ENCODE measurements at regions not wholly inside any gene's neighbourhood (a gene's known extent, or its start where the extent isn't known, plus 50 kb on each side); places are given as distances from the start of the nearest gene placed in this dataset.

DNA sequence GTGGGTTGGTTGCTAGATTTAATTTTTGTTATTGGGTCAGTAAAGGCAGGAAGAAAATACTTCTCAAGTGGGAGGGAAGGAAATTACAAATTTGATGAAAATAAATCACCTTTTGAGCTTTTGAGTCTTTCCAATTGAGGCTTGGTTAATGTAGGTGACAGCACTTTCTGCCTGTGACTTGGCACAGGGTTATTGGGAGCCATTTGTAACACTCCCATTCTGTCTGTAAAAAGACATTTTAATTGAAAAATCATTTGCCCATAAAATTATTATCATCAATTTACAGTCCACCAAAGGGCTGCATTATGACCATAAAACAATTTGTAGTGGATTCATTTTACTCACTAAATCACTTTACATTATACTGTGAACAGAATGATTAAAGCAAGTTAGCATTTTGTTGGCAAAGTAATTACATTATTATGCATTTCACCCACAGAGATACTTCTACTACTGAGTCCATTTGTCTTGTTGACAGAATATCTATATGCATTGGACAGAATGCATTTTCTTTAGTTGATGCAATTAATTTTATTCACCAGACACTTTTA lies 974.6 kb downstream of the UQCRFS1 start:
- DNase-seq (ENCODE audit: low spot score): no peak

GRCh38 chr19:28235606-28236125 lies 977.3 kb downstream of the UQCRFS1 start:
- DNase-seq (ENCODE audit: low spot score): no peak

DNA sequence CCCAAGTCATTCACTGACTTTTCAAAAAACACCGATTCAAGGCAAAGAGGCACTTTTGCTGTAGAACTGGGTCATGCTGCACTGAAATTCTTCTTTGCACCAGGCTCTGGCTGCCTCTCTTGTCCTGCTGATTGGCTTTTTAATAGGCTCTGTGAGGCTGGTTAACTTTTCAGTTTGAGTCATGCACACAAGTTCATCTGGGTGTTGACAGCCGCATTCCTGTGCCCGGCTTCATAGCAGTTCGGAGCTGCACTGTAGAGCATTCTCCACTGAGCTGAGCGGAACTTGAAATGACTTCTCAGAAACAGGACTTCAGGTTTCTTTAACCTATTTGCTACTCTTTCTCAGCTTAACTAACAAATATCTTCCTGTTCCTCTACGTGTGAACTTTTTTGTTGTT lies 978.3 kb downstream of the UQCRFS1 start:
- no peak for DNase-seq (ENCODE audit: low spot score)

DNA sequence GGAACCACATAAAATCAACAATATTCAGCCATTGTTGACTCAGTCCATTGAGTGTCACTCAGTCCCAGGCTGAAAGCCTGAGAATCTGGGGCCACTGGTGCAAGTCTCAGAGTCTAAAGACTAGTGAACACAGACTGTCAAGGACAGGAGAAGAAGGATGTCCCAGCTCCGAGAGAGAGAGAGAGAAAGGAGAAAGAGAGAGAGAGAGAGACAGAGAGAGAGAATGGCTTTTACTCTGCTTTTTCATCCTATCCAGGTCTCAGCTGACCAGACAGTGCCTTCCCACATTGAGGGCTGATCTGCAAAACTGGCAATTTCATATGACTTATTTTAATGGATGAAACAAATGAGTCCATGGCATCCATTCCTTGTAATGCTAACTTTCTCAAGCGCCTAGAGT lies 984.1 kb downstream of the UQCRFS1 start:
- no peak for DNase-seq (ENCODE audit: low spot score)

GRCh38 chr19:28224441-28224840 lies 988.5 kb downstream of the UQCRFS1 start:
- DNase-seq (ENCODE audit: low spot score): no peak

DNA sequence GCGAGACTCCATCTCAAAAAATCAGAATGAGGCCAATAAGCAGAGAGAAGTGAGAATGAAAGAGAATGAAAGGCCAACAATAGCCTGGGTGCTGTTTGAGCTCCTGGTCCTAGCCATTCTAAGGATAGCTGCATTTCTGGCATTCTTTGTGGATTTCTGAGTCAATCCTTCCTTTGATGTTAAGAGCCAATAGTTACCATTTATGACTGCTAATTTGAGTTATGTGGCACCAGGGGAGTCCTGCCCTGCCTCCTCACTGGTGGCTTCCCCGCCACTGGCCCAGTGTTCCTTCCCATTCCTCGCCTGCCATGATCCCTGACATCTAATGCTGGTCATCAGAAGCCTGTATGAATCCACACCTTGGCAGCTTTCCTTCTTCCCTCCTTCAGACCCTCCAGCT lies 991.2 kb downstream of the UQCRFS1 start:
- no peak for DNase-seq (ENCODE audit: low spot score)

GRCh38 chr19:28218728-28219127 lies 994.2 kb downstream of the UQCRFS1 start:
- no peak for DNase-seq (ENCODE audit: low spot score)

- no peak for DNase-seq (ENCODE audit: low spot score)
These were observed 995.9 kb downstream of the UQCRFS1 start for GRCh38 chr19:28217022-28217421.

DNA sequence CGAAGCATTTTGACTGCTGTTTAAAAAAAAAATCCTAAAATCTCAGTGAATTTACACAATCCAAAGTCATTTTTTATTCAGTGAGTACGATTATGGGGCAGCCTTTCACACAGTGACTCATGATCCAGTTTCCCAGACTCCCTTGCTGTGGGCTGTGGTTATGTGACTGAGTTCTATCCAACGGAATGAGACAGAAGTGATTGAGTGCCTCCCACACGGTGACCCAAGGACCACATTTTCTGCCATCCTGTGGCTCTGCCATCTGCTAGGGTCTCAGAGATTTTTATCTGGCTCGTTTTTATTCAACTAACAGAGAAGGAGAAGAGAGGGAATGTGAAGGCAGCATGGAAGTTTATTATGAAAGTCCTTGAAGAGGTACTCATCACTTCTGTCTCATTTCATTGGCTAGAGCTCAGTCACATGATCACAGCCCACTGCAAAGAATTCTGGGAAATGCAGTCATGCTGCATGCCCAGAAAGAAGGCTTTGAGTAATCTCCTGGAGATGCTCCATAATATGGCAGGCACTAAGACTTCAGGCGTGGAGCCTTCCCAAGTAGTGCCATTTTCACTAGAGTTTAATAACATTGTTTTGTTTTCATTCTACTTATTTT lies 999.4 kb downstream of the UQCRFS1 start:
- DNase-seq (ENCODE audit: low spot score): no peak

DNA sequence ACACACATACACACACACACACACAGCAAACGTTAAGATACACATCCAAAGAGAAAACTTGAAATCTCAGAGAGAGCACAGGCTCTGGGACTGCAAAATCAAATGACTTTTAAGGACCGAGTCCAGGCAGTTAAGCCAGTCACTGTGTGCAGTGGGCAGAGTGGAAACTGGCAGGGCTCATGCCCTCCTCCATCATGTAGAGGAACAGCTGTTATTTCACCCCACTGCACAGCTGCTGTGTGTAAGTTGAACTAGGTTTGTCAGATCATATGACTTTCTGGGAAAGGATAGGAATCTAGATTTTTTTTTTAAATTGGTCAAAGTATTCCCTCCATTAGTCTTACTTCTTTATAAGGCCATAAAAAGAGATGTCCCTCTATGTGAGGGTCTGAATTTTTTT lies 1002.1 kb downstream of the UQCRFS1 start:
- no peak for DNase-seq (ENCODE audit: low spot score)

- no peak for DNase-seq (ENCODE audit: low spot score)
These were observed 1004.2 kb downstream of the UQCRFS1 start for GRCh38 chr19:28208745-28209144.

DNA sequence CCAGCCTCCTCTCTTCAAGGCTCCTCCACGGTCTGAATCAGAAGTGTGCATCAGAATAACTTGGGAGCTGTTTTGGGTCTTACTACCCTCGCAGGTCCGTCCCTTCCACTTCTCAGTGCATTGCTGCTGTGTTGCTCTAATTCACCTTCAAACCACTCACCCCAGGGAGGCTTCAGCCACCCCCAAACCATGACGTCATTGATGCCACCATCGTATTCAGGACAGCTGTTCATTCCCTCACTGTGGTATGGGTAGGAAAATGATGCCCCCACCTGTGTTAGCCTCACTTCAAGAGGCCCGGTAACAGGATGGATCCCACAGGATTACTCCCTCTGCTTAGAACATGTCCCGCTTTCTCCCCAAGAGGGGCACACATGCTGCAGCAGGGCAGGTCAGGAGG lies 1005.7 kb downstream of the UQCRFS1 start:
- DNase-seq (ENCODE audit: low spot score): no peak

DNA sequence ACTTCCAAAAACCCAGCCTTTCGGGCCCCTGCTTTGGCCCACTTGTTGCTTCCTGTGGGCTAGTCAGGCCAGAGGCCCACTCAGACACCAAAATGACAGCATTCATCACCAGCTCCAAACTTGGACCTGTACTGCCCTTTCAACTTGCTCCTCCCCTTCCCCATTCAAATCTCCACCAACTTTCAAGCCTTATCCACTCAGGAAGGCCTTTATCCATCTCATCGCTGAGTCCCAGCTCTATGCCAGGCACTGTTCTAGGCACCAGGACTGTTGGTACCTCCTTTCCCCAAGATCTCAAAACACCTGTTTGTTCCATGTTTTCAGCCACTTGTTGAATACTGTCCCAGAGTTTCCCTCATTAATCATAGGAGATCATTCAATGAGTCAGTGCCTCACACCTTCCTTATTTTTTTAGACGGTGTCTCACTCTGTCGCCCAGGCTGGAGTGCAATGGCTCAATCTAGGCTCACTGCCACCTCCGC lies 1011.4 kb downstream of the UQCRFS1 start:
- no peak for DNase-seq (ENCODE audit: low spot score)

DNA sequence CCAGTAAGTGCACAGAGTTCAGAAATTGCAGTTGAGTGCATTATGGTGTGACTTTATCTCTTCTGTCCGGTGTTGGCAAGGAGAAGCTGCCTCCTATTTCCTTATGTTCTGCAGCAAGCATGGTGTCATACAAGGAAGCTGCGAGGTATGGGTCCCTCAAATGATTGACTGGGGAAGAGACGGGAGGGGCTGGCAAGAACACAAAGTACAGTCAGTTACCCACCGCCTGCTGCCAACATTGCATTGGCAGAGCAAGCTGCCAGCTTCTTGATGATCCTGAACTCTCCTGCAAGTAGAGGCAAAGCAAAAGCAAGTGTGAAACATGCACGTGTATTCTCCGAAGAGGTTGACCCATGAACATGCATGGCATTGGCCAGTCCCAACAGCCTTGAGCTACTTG lies 1013.6 kb downstream of the UQCRFS1 start:
- no peak for DNase-seq (ENCODE audit: low spot score)

- DNase-seq (ENCODE audit: low spot score): no peak
These were observed 1016.0 kb downstream of the UQCRFS1 start for GRCh38 chr19:28196961-28197360.

DNA sequence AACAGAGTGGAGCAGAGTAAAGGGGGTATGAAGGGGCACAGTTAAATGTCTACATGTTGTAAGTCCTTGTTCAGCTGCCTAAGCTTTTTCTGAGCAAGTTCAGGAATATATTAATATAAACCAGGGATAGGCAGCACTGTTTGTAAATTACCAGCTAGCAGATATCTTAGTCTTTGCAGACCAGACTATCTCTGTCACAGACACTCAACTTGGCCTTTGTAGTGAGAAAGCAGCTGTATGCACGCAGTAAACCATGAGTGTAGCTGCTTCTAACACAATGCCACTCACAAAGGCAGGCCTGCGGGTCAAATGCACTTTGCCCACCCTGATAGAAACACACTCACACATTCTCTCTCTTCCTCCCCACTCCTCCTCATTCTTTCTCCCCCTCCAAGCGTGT lies 1016.9 kb downstream of the UQCRFS1 start:
- DNase-seq (ENCODE audit: low spot score): no peak

- no peak for DNase-seq (ENCODE audit: low spot score)
These were observed 1027.3 kb downstream of the UQCRFS1 start for GRCh38 chr19:28185646-28186045.

GRCh38 chr19:28184997-28185396 lies 1028.0 kb downstream of the UQCRFS1 start:
- no peak for DNase-seq (ENCODE audit: low spot score)

GRCh38 chr19:28176193-28176592 lies 1036.8 kb downstream of the UQCRFS1 start:
- DNase-seq (ENCODE audit: low spot score): no peak

GRCh38 chr19:28171983-28172382 lies 1041.0 kb downstream of the UQCRFS1 start:
- no peak for DNase-seq (ENCODE audit: low spot score)

GRCh38 chr19:28170066-28170465 lies 1042.9 kb downstream of the UQCRFS1 start:
- no peak for DNase-seq (ENCODE audit: low spot score)

DNA sequence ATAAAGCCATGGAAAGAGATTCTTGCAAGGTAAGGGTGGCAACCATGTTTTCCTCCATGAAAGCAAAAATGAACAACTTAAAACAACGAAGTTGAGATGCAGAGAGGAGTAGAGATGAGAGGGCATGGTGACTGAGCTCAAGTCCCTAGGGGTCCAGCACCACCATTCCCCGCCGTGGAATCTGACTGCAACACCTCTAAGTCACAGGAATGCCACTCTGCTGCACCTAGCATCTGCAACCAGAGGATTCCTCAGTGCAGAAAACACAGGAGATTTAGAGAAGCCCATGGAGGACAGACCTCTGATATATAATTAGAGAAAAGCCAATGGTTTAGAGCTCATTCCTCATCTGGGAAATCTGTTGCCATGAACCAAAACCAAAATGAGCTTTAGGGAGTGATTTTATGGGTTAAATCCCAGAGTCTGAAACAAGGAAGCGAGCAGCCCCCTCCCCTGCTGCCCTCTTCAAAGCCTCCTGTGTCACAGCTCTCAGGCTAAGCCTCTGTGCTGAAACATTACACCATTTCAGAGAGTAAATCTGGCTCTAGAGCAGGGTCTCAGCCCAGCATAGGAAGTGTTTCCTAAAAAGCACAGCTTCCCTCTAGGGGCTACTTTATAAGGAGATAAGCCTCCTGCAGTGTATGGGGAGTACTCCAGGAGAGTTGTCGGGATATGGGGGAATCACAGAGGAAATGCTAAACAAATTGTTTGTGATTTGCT lies 1043.6 kb downstream of the UQCRFS1 start:
- no peak for DNase-seq (ENCODE audit: low spot score)

DNA sequence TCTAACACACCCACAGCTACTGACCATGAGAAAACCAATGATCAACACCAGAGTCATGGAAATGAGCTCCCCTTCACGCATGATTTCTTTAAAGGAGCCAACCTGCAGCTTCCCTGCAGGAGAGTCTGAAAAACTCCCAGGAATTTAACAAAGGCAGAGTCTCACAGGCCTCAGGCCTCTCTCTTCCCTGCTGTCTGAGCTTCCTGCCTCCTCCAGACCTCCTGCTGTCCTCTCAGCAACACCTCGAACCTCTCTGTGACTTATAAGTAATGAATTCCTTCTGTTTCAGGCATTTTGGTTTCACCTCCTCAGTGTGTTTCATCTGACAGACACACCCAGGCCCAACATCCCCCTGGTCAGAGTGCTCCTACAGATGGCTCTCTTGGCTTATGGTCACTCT lies 1044.4 kb downstream of the UQCRFS1 start:
- no peak for DNase-seq (ENCODE audit: low spot score)

Measured in D341Med (cell line).